Glutamatergic neuron (in vitro differentiated cells): ENCODE measurements at regions not wholly inside any gene's neighbourhood (a gene's known extent, or its start where the extent isn't known, plus 50 kb on each side); places are given as distances from the start of the nearest gene placed in this dataset.

Experiments
- DNase-seq: peaks from one replicate; pipeline ENCODE4 v3.0.0; 2022
- H3K27ac Mint-ChIP-seq: one replicate; pipeline ENCODE4 v1.8.0; 2020; ENCODE audit warnings: mild to moderate bottlenecking, mixed read lengths, inconsistent platforms; ENCODE audit not compliant: unreplicated experiment
- H3K27me3 Mint-ChIP-seq: one replicate; pipeline ENCODE4 v1.8.0; 2020; ENCODE audit warnings: mild to moderate bottlenecking, moderate library complexity, mixed read lengths, inconsistent platforms; ENCODE audit not compliant: unreplicated experiment
- H3K36me3 Mint-ChIP-seq: one replicate; pipeline ENCODE4 v1.8.0; 2020; ENCODE audit warnings: mild to moderate bottlenecking, mixed read lengths, inconsistent platforms; ENCODE audit not compliant: unreplicated experiment
- H3K4me1 Mint-ChIP-seq: one replicate; pipeline ENCODE4 v1.8.0; 2020; ENCODE audit warnings: mild to moderate bottlenecking, low read depth, mixed read lengths, inconsistent platforms; ENCODE audit not compliant: unreplicated experiment
- H3K4me3 Mint-ChIP-seq: one replicate; pipeline ENCODE4 v1.8.0; 2020; ENCODE audit warnings: mild to moderate bottlenecking, mixed read lengths, inconsistent platforms; ENCODE audit not compliant: unreplicated experiment
- H3K9me3 Mint-ChIP-seq: one replicate; pipeline ENCODE4 v1.8.0; 2020; ENCODE audit warnings: mild to moderate bottlenecking, moderate library complexity, mixed read lengths, inconsistent platforms; ENCODE audit not compliant: unreplicated experiment
- TF ChIP-seq, protein P1 (sequence below): fragments of 200-600 bp; sonication (generic); IDR thresholded peaks from one replicate; pipeline ENCODE4 v1.5.0; 2021; ENCODE audit not compliant: partially characterized antibody, unreplicated experiment

DNA sequence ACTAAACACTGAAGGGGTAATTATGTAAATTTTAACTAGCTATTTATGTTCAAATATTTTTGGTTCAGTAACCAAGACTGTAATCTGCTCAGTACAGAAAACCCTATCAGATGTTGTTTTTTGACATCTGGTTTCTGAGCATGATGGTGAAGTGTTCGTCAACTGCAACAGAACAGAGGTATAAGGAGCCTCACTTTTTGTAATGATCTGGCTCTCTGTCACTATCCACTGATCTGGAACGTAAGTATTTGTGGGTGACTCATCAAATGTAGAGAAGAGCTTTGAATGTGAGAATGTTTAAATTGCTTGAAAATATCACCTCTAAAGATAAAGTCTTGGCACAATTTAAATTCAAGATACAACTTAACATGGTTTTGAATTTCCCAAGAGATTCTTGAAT lies 213.6 kb upstream of the FAM98A start:
- Mint-ChIP-seq H3K4me3 (no peak overlapping the region), H3K27me3 (no peaks in the 10 kb centered on the region), H3K9me3 (no peaks in the 10 kb centered on the region), H3K4me1 (no peaks in the 10 kb centered on the region), H3K36me3 (no peaks in the 10 kb centered on the region), H3K27ac (no peak overlapping the region)
- no peak for DNase-seq
- TF ChIP-seq, protein P1, sequence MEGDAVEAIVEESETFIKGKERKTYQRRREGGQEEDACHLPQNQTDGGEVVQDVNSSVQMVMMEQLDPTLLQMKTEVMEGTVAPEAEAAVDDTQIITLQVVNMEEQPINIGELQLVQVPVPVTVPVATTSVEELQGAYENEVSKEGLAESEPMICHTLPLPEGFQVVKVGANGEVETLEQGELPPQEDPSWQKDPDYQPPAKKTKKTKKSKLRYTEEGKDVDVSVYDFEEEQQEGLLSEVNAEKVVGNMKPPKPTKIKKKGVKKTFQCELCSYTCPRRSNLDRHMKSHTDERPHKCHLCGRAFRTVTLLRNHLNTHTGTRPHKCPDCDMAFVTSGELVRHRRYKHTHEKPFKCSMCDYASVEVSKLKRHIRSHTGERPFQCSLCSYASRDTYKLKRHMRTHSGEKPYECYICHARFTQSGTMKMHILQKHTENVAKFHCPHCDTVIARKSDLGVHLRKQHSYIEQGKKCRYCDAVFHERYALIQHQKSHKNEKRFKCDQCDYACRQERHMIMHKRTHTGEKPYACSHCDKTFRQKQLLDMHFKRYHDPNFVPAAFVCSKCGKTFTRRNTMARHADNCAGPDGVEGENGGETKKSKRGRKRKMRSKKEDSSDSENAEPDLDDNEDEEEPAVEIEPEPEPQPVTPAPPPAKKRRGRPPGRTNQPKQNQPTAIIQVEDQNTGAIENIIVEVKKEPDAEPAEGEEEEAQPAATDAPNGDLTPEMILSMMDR, result no peak

DNA sequence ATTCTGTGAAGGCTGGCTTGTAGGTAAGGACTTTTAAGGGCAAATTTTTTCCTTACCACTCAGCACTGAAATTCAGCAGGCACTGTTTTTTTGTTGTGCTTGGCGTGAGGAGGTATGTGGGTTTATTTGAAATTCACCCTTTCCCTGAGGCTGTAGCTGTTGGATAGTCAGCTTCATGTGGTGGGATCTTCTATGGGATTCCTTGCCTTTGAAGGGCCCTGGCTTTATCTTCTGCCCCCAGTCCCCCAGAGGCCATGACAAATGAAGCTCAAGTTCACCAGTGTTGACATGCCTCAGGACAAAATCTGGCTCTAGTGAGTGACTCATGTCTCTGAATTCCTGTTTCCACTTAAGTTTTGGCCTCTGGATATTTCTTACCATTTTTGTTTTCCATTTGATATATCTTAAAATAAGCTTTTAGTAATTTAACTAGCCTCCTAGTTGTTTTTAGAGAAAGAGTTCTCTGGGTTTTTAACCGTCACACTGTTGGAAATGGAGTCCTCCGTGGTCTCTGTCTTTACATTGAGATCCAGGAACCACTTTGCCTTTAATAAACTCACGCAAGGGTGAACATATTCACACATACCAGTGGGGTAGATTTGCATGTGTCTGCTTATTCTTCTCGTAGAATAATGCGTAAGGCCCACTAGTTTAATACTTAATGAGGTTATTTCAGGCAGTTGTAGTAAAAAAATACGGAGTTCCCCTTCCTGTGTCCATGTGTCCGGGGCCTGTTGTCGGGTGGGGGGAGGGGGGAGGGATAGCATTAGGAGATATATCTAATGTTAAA lies 211.1 kb upstream of the FAM98A start:
- H3K9me3 Mint-ChIP-seq, result no peaks in the 10 kb centered on the region

DNA sequence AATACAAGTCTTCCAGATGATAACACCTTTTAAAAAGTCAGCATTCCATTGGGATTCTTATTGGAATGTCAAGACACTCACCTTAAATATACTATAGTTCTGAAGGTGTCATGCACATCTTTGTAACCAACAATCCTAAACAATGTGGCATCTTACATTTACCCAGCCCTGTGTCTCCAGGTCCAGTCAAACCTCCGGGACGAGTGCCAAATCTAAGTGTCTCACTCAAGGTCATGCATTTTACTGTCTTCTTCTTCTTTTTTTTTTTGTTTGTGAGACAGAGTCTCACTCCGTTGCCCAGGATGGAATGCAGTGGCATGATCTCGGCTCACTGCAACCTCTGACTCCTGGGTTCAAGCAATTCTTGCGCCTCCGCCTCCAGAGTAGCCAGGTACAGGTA lies 206.9 kb upstream of the FAM98A start:
- Mint-ChIP-seq H3K36me3 (no peaks in the 10 kb centered on the region), H3K27ac (no peak overlapping the region), H3K27me3 (no peaks in the 10 kb centered on the region), H3K4me3 (no peak overlapping the region), H3K9me3 (no peaks in the 10 kb centered on the region), H3K4me1 (no peaks in the 10 kb centered on the region)
- TF ChIP-seq, protein P1, result no peak
- DNase-seq, result no peak

More for the DNA sequence above, 211.1 kb upstream of the FAM98A start:
- DNase-seq, result no peak
- H3K27ac Mint-ChIP-seq, result no peak overlapping the region
- no peak overlapping the region for H3K4me3 Mint-ChIP-seq
- TF ChIP-seq, protein P1, result no peak
- no peaks in the 10 kb centered on the region for H3K27me3 Mint-ChIP-seq
- H3K36me3 Mint-ChIP-seq, result no peaks in the 10 kb centered on the region
- H3K4me1 Mint-ChIP-seq, result no peaks in the 10 kb centered on the region

DNA sequence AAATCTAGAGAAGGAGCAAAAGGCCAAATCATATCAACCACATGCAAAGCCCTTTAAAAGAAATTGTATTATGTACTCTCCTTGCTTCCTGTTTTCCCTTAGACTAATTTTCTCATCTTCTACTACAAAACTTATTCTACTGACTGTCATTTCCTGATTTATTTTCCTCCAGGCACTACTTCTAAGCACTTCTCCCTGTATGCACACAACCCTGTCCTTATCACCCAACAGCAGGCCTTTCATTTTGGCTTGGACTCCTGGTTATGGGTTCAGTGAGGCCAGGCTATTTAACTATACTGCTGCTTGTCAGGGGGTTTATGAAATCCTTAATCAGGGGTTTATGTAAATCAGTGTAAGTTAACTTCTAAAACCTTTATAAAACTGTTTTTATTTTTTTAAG lies 205.1 kb upstream of the FAM98A start:
- Mint-ChIP-seq H3K4me1 (no peaks in the 10 kb centered on the region), H3K9me3 (no peaks in the 10 kb centered on the region), H3K4me3 (no peak overlapping the region), H3K27ac (no peak overlapping the region), H3K27me3 (no peaks in the 10 kb centered on the region), H3K36me3 (no peaks in the 10 kb centered on the region)
- DNase-seq, result no peak
- TF ChIP-seq, protein P1, result no peak

DNA sequence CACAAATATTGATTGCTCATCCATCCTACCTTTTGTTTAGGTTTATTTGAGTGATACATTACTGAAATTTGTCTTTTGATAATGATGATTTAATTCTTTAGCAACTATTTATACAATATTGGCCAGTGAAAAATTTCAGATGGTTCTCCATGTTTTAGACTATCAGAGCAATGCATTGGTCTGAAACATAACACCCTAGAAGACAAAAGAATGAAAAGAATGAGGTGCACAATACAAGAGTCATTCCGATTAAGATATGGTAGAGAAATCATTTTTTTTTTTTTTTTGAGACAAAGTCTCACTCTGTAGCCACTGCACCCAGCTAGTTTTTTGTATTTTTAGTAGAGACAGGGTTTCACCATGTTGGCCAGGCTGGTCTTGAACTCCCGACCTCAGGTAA lies 197.4 kb upstream of the FAM98A start:
- TF ChIP-seq, protein P1, result no peak
- Mint-ChIP-seq H3K27me3 (no peaks in the 10 kb centered on the region), H3K4me3 (no peak overlapping the region), H3K36me3 (no peaks in the 10 kb centered on the region), H3K4me1 (no peaks in the 10 kb centered on the region), H3K27ac (no peak overlapping the region), H3K9me3 (no peaks in the 10 kb centered on the region)
- DNase-seq, result no peak
